HepG2 (cell line): ENCODE measurements at regions not wholly inside any gene's neighbourhood (a gene's known extent, or its start where the extent isn't known, plus 50 kb on each side); places are given as distances from the start of the nearest gene placed in this dataset.

Experiments used
- ATAC-seq: fragments of 200-7000 bp; cut with Tn5 transposase; 3 replicates; pipeline ENCODE4 v1.9.1; 2020; ENCODE audit warnings: mild to moderate bottlenecking, moderate library complexity
- BruUV-seq: library from RNA; stranded (reverse); fragments of 400-500 nt; replicated peaks from 2 replicates; lab custom pipeline; 2021; lab: Mats Ljungman, UMichigan
- CTCF ChIA-PET: fragments of 300-600 bp; formaldehyde crosslinking; extraction: SDS; loops from one replicate; lab custom pipeline; 2021; ENCODE audit warnings: low total read pairs, inconsistent platforms, low intra/inter-chr PET ratio; lab: Yijun Ruan, JAX
- POLR2A ChIA-PET: fragments of 350-600 bp; sonication (Branson Sonifier 250); formaldehyde crosslinking; loops from one replicate; lab custom pipeline; 2020; ENCODE audit warnings: antibody characterized with exemption, inconsistent platforms; lab: Yijun Ruan, JAX
- DNase-seq: peaks from one replicate; pipeline ENCODE4 v3.0.0-alpha.2; 2015; ENCODE audit warnings: low spot score
- FAIRE-seq: peaks from 3 replicates; lab custom pipeline; 2011; peaks lifted over from hg19 to GRCh38; lab: Jason Lieb, UNC
- H2AFZ ChIP-seq: one replicate; pipeline ENCODE4 v1.6.1; 2011; ENCODE audit warnings: low read length, inconsistent platforms
- H3K27ac ChIP-seq: fragments of 300-600 bp; 3 replicates; pipeline ENCODE4 v1.8.0; 2011; ENCODE audit warnings: mixed run types, mild to moderate bottlenecking, mixed read lengths, low read length, inconsistent platforms; ENCODE audit not compliant: insufficient read depth; ENCODE audit errors: extremely low read length
- H3K27me3 ChIP-seq, 2 experiments: fragments of 200-600 bp in 1 of 2; 2 replicates in 1 of 2; 3 replicates in 1 of 2; pipeline versions ENCODE4 v1.6.0 to v1.8.0; 2011; ENCODE audit warnings: low read length in 2 of 2, mild to moderate bottlenecking in 2 of 2, moderate library complexity in 2 of 2, inconsistent platforms in 1 of 2; ENCODE audit not compliant: insufficient read depth in 2 of 2, control insufficient read depth in 1 of 2
- H3K36me3 ChIP-seq, 2 experiments: fragments of 200-600 bp in 1 of 2; replicated peaks in 1 of 2; 2 replicates in 1 of 2; 3 replicates in 1 of 2; pipeline versions ENCODE4 v1.5.1 to v1.8.0; 2011; ENCODE audit warnings: low read length in 2 of 2, inconsistent platforms in 1 of 2; ENCODE audit not compliant: insufficient read depth in 2 of 2, control insufficient read depth in 1 of 2
- H3K4me1 ChIP-seq: 2 replicates; pipeline ENCODE4 v1.5.1; 2012; ENCODE audit warnings: low read length, inconsistent platforms; ENCODE audit not compliant: insufficient read depth
- H3K4me2 ChIP-seq: 2 replicates; pipeline ENCODE4 v1.6.0; 2011; ENCODE audit warnings: low read depth, low read length, inconsistent platforms
- H3K4me3 ChIP-seq, 3 experiments: fragments of 200-600 bp in 1 of 3; sonication (generic), shearing (Covaris generic) in 1 of 3; replicated peaks in 1 of 3; 2 replicates each; pipeline ENCODE4 v1.5.1; 2011 to 2016; ENCODE audit warnings: low read length in 3 of 3, inconsistent platforms in 2 of 3, low read depth in 2 of 3, mild to moderate bottlenecking in 2 of 3, control low read depth in 1 of 3, mixed read lengths in 1 of 3; ENCODE audit not compliant: insufficient read depth in 1 of 3
- H3K79me2 ChIP-seq: one replicate; pipeline ENCODE4 v1.6.1; 2011; ENCODE audit warnings: low read length, inconsistent platforms; ENCODE audit not compliant: insufficient read depth
- H3K9ac ChIP-seq: 2 replicates; pipeline ENCODE4 v1.6.0; 2011; ENCODE audit warnings: mild to moderate bottlenecking, low read depth, low read length, inconsistent platforms; ENCODE audit not compliant: insufficient read depth
- H3K9me3 ChIP-seq: 2 replicates; pipeline ENCODE4 v1.5.1; 2012; ENCODE audit warnings: mild to moderate bottlenecking, low read length
- H4K20me1 ChIP-seq: 2 replicates; pipeline ENCODE4 v1.6.0; 2011; ENCODE audit warnings: inconsistent platforms, mild to moderate bottlenecking, low read length, moderate library complexity; ENCODE audit not compliant: insufficient read depth
- ARID2 ChIP-seq: sonication (generic); formaldehyde crosslinking; IDR thresholded peaks from 2 replicates; pipeline ENCODE4 v1.8.1; 2022; ENCODE audit warnings: mild to moderate bottlenecking, missing genetic modification reagents, borderline replicate concordance
- DRAP1 ChIP-seq: IDR thresholded peaks from 2 replicates; pipeline ENCODE4 v1.6.1; 2016; ENCODE audit warnings: missing genetic modification reagents, missing compliant biosample characterization
- FUBP1 ChIP-seq: sonication (generic); formaldehyde crosslinking; IDR thresholded peaks from 2 replicates; pipeline ENCODE4 v1.5.1; 2020; ENCODE audit warnings: missing genetic modification reagents, mild to moderate bottlenecking, borderline replicate concordance
- GTF3A ChIP-seq: sonication (generic); formaldehyde crosslinking; conservative IDR thresholded peaks from 2 replicates; pipeline ENCODE4 v1.4.0; 2020; ENCODE audit warnings: mild to moderate bottlenecking, missing genetic modification reagents
- JUNB ChIP-seq: sonication (generic); formaldehyde crosslinking; IDR thresholded peaks from 2 replicates; pipeline ENCODE4 v1.8.0; 2022; ENCODE audit warnings: missing genetic modification reagents, mild to moderate bottlenecking, borderline replicate concordance
- KLF11 ChIP-seq: IDR thresholded peaks from 2 replicates; pipeline ENCODE4 v1.6.1; 2016; ENCODE audit warnings: missing compliant biosample characterization
- MIER2 ChIP-seq: IDR thresholded peaks from 2 replicates; pipeline ENCODE4 v1.6.1; 2016; ENCODE audit warnings: missing biosample characterization, missing genetic modification reagents
- POLR2G ChIP-seq: fragments of 200-400 bp; formaldehyde crosslinking; IDR thresholded peaks from 2 replicates; pipeline ENCODE4 v1.6.1; 2018; ENCODE audit warnings: mild to moderate bottlenecking, low read depth, low read length, moderate library complexity
- RFX1 ChIP-seq: fragments of 450-650 bp; IDR thresholded peaks from 2 replicates; pipeline ENCODE4 v1.6.1; 2017
- SMYD3 ChIP-seq: sonication (generic); formaldehyde crosslinking; IDR thresholded peaks from 2 replicates; pipeline ENCODE4 v1.8.1; 2023; ENCODE audit warnings: mild to moderate bottlenecking, missing genetic modification reagents
- SRSF4 ChIP-seq: fragments of 200-400 bp; formaldehyde crosslinking; IDR thresholded peaks from one replicate; pipeline ENCODE4 v1.6.1; 2018; ENCODE audit warnings: mild to moderate bottlenecking, low read depth, low read length, moderate library complexity; ENCODE audit not compliant: poor library complexity, severe bottlenecking
- ZFYVE20 ChIP-seq: sonication (generic); formaldehyde crosslinking; IDR thresholded peaks from 2 replicates; pipeline ENCODE4 v1.8.0; 2023; ENCODE audit warnings: low read depth, mild to moderate bottlenecking, moderate library complexity, missing genetic modification reagents, borderline replicate concordance
- ZNF282 ChIP-seq: fragments of 450-650 bp; IDR thresholded peaks from 2 replicates; pipeline ENCODE4 v1.6.1; 2018; ENCODE audit not compliant: partially characterized antibody
- ZNF383 ChIP-seq: sonication (generic); formaldehyde crosslinking; IDR thresholded peaks from 2 replicates; pipeline ENCODE4 v1.4.0; 2020; ENCODE audit warnings: missing genetic modification reagents, mild to moderate bottlenecking, borderline replicate concordance
- ZNF441 ChIP-seq: sonication (generic); formaldehyde crosslinking; IDR thresholded peaks from 2 replicates; pipeline ENCODE4 v1.7.0; 2021; ENCODE audit warnings: missing genetic modification reagents, borderline replicate concordance
- WGBS: methylation state at CpG from one replicate; pipeline ENCODE4 v1.1.6; 2017; ENCODE audit warnings: low lambda C conversion rate; 5-methylcytosine and 5-hydroxymethylcytosine counted together
- in situ Hi-C: cut with HindIII; loops from 2 replicates; pipeline ENCODE4 v1.10.0; 2017; ENCODE audit warnings: low pct_unique_long_range_greater_than_20kb; ENCODE audit not compliant: extremely low pct_ligation_motif_present
- intact Hi-C: fragments of 100-400 bp; cut with micrococcal nuclease; formaldehyde crosslinking; loops from one replicate; pipeline ENCODE4 v1.10.0; 2022; ENCODE audit not compliant: unreplicated experiment
- TF ChIP-seq, protein P1 (sequence below): fragments of 450-650 bp; IDR thresholded peaks from 2 replicates; pipeline ENCODE4 v1.6.1; 2016
- TF ChIP-seq, protein P2 (sequence below): sonication (generic); formaldehyde crosslinking; IDR thresholded peaks from 2 replicates; pipeline ENCODE4 v1.4.0; 2020; ENCODE audit warnings: missing genetic modification reagents
- TF ChIP-seq, protein P3 (sequence below): IDR thresholded peaks from 2 replicates; pipeline ENCODE4 v1.6.1; 2016; ENCODE audit warnings: missing compliant biosample characterization, missing genetic modification reagents, borderline replicate concordance

DNA sequence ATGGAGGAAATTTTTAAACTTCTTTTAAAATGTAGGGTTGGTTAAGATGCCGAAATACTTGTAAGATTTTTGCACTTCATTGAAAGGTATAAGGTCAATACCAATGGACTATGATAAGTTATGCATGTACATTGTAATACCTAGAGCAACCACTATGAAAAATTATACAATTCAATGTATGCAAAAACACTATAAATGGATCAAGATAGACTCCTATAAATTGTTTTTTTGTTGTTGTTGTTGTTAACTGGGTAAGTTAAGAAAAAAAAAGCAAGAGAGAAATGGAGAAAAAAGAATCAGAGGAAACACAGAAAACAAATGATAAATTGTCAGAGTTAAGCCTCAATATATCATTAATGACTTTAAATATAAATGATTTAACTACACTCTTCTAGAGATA lies 421.2 kb downstream of the TMEM182 start:
- no TSS peak for BruUV-seq
- ChIA-PET POLR2A (no interaction called here), CTCF (no interaction called here)
- H3K36me3 ChIP-seq: no peaks in the 10 kb centered on the region
- in situ Hi-C loops: no loop called here
- H3K79me2 ChIP-seq: no peaks in the 10 kb centered on the region
- WGBS: 2% methylated on average over 1 of the region's 1 CpG
- no peaks in the 10 kb centered on the region for H3K4me1 ChIP-seq
- ATAC-seq (no peak), DNase-seq (no peak), FAIRE-seq (no peak)
- H3K27ac ChIP-seq: no peak overlapping the region
- H3K9me3 ChIP-seq: peaks cover 13% of the 10 kb centered on the region; the same call in 1 of the 2 replicates
- no peak overlapping the region for H2AFZ ChIP-seq
- intact Hi-C loops: no loop called here
- H4K20me1 ChIP-seq: no peaks in the 10 kb centered on the region
- H3K9ac ChIP-seq: no peak overlapping the region
- no peak overlapping the region for H3K4me3 ChIP-seq
- H3K4me2 ChIP-seq: no peak overlapping the region
- no peaks in the 10 kb centered on the region for H3K27me3 ChIP-seq
- no peak for TF ChIP-seq POLR2G
- no peak for TF ChIP-seq SRSF4
- TF ChIP-seq ZNF441 (CRISPR knock-in tag): no peak
- TF ChIP-seq ZFYVE20 (CRISPR knock-in tag): no peak
- TF ChIP-seq FUBP1: no peak
- TF ChIP-seq ARID2 (CRISPR knock-in tag): no peak
- TF ChIP-seq JUNB (CRISPR knock-in tag): no peak
- TF ChIP-seq GTF3A (CRISPR knock-in tag): no peak
- TF ChIP-seq, protein P1, sequence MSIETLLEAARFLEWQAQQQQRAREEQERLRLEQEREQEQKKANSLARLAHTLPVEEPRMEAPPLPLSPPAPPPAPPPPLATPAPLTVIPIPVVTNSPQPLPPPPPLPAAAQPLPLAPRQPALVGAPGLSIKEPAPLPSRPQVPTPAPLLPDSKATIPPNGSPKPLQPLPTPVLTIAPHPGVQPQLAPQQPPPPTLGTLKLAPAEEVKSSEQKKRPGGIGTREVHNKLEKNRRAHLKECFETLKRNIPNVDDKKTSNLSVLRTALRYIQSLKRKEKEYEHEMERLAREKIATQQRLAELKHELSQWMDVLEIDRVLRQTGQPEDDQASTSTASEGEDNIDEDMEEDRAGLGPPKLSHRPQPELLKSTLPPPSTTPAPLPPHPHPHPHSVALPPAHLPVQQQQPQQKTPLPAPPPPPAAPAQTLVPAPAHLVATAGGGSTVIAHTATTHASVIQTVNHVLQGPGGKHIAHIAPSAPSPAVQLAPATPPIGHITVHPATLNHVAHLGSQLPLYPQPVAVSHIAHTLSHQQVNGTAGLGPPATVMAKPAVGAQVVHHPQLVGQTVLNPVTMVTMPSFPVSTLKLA: no peak
- no peak for TF ChIP-seq DRAP1
- TF ChIP-seq, protein P2, sequence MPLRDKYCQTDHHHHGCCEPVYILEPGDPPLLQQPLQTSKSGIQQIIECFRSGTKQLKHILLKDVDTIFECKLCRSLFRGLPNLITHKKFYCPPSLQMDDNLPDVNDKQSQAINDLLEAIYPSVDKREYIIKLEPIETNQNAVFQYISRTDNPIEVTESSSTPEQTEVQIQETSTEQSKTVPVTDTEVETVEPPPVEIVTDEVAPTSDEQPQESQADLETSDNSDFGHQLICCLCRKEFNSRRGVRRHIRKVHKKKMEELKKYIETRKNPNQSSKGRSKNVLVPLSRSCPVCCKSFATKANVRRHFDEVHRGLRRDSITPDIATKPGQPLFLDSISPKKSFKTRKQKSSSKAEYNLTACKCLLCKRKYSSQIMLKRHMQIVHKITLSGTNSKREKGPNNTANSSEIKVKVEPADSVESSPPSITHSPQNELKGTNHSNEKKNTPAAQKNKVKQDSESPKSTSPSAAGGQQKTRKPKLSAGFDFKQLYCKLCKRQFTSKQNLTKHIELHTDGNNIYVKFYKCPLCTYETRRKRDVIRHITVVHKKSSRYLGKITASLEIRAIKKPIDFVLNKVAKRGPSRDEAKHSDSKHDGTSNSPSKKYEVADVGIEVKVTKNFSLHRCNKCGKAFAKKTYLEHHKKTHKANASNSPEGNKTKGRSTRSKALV (CRISPR knock-in tag): no peak
- TF ChIP-seq RFX1: no peak
- TF ChIP-seq MIER2 (CRISPR knock-in tag): no peak
- no peak for TF ChIP-seq ZNF282
- TF ChIP-seq, protein P3, sequence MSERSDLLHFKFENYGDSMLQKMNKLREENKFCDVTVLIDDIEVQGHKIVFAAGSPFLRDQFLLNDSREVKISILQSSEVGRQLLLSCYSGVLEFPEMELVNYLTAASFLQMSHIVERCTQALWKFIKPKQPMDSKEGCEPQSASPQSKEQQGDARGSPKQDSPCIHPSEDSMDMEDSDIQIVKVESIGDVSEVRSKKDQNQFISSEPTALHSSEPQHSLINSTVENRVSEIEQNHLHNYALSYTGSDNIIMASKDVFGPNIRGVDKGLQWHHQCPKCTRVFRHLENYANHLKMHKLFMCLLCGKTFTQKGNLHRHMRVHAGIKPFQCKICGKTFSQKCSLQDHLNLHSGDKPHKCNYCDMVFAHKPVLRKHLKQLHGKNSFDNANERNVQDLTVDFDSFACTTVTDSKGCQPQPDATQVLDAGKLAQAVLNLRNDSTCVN (CRISPR knock-in tag): no peak
- no peak for TF ChIP-seq KLF11 (CRISPR knock-in tag)
- TF ChIP-seq ZNF383: no peak
- no peak for TF ChIP-seq SMYD3 (CRISPR knock-in tag)
